ENCODE measurements at regions not wholly inside any gene's neighbourhood (a gene's known extent, or its start where the extent isn't known, plus 50 kb on each side); places are given as distances from the start of the nearest gene placed in this dataset.

- TF ChIP-seq CTCF (IDR thresholded peaks at IDR 0.05; ENCODE audit: poor library complexity) (no peak), EZH2 (IDR thresholded peaks at IDR 0.05; ENCODE audit: borderline replicate concordance) (no peak), EZH2phosphoT487 (IDR thresholded peaks at IDR 0.05; ENCODE audit: low read depth, severe bottlenecking, unreplicated experiment) (no peak)
Measured at GRCh38 chr7:117979954-117980497, 106.8 kb upstream of the CTTNBP2 start.
